HG03159 (cell line): ENCODE measurements at regions not wholly inside any gene's neighbourhood (a gene's known extent, or its start where the extent isn't known, plus 50 kb on each side); places are given as distances from the start of the nearest gene placed in this dataset.
"Not testable (repeated sequence)": the region's sequence is repeated elsewhere in the genome, so short reads cannot be mapped to it uniquely, and the experiment has no call there.

Experiments used
- ATAC-seq: cut with Tn5 transposase; IDR thresholded peaks from one replicate; pipeline ENCODE4 v1.9.1; 2021; ENCODE audit warnings: mild to moderate bottlenecking, moderate library complexity; ENCODE audit not compliant: unreplicated experiment

- ATAC-seq = no peak
Measured at GRCh38 chrX:42832764-42833549, 55.0 kb upstream of the PPP1R2C start.

GRCh38 chrX:42833550-42833940 is 55.6 kb upstream of the PPP1R2C start:
- not testable (repeated sequence) for ATAC-seq

- ATAC-seq = no peak
Measured at GRCh38 chrX:42837101-42837726, 59.3 kb upstream of the PPP1R2C start.

- peak; percentile 81 for ATAC-seq
Measured at GRCh38 chrX:42837747-42838146, 59.8 kb upstream of the PPP1R2C start.

GRCh38 chrX:42839632-42840031 is 61.7 kb upstream of the PPP1R2C start:
- ATAC-seq = no peak

GRCh38 chrX:42846741-42847140 is 68.8 kb upstream of the PPP1R2C start:
- no peak for ATAC-seq

GRCh38 chrX:42855259-42855658 is 77.3 kb upstream of the PPP1R2C start:
- ATAC-seq = no peak

- no peak for ATAC-seq
Measured at GRCh38 chrX:42857766-42858165, 79.8 kb upstream of the PPP1R2C start.

GRCh38 chrX:42869011-42869410 is 91.0 kb upstream of the PPP1R2C start:
- no peak for ATAC-seq

GRCh38 chrX:42869659-42870476 is 91.9 kb upstream of the PPP1R2C start:
- ATAC-seq = peak; percentile 93

GRCh38 chrX:42886519-42886918 is 108.6 kb upstream of the PPP1R2C start:
- ATAC-seq = no peak

GRCh38 chrX:42900947-42901346 is 123.0 kb upstream of the PPP1R2C start:
- no peak for ATAC-seq

GRCh38 chrX:42902513-42902912 is 124.5 kb upstream of the PPP1R2C start:
- ATAC-seq = no peak

- ATAC-seq = no peak
Measured at GRCh38 chrX:42920752-42921151, 142.8 kb upstream of the PPP1R2C start.

GRCh38 chrX:42930071-42930470 is 152.1 kb upstream of the PPP1R2C start:
- no peak for ATAC-seq

GRCh38 chrX:42930951-42931350 is 153.0 kb upstream of the PPP1R2C start:
- ATAC-seq = no peak

- ATAC-seq = no peak
Measured at GRCh38 chrX:42933187-42933586, 155.2 kb upstream of the PPP1R2C start.

GRCh38 chrX:42934020-42934726 is 156.2 kb upstream of the PPP1R2C start:
- ATAC-seq = peak; percentile 95

- no peak for ATAC-seq
Measured at GRCh38 chrX:42941671-42942070, 163.7 kb upstream of the PPP1R2C start.

GRCh38 chrX:42943051-42943974 is 165.3 kb upstream of the PPP1R2C start:
- ATAC-seq = peak; percentile 86
